ENCODE measurements at regions not wholly inside any gene's neighbourhood (a gene's known extent, or its start where the extent isn't known, plus 50 kb on each side); places are given as distances from the start of the nearest gene placed in this dataset.

DNA sequence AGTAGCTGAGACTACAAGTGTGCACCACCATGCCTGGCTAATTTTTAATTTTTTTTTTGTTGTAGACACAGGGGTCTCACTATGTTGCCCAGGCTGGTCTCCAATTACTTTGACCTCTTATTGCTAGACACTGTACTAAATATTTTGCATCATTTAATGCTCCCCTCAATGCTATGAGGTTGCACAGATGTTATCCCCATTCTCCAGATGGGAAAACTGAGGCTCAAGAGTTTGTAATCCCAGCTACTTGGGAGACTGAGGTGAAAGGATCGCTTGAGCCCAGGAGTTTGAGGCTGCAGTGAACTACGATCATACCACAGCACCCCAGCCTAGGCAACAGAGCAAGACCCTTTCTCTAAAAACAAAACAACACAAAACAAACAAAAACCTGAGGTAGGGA, 443.3 kb upstream of the C16orf82 start:
- no peak for TF ChIP-seq POLR2A (IDR thresholded peaks at IDR 0.05)
- TF ChIP-seq, protein P1, sequence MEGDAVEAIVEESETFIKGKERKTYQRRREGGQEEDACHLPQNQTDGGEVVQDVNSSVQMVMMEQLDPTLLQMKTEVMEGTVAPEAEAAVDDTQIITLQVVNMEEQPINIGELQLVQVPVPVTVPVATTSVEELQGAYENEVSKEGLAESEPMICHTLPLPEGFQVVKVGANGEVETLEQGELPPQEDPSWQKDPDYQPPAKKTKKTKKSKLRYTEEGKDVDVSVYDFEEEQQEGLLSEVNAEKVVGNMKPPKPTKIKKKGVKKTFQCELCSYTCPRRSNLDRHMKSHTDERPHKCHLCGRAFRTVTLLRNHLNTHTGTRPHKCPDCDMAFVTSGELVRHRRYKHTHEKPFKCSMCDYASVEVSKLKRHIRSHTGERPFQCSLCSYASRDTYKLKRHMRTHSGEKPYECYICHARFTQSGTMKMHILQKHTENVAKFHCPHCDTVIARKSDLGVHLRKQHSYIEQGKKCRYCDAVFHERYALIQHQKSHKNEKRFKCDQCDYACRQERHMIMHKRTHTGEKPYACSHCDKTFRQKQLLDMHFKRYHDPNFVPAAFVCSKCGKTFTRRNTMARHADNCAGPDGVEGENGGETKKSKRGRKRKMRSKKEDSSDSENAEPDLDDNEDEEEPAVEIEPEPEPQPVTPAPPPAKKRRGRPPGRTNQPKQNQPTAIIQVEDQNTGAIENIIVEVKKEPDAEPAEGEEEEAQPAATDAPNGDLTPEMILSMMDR (IDR thresholded peaks at IDR 0.05): no peak
- no peak for TF ChIP-seq POLR2AphosphoS5 (IDR thresholded peaks at IDR 0.05)

All from upper lobe of left lung (tissue), 4 donors.